ENCODE measurements at regions not wholly inside any gene's neighbourhood (a gene's known extent, or its start where the extent isn't known, plus 50 kb on each side); places are given as distances from the start of the nearest gene placed in this dataset.

GRCh38 chr1:14128096-14128495, 428.1 kb downstream of the PRDM2 start:
- FAIRE-seq (no peak), DNase-seq (ENCODE audit: insufficient read length, low spot score) (no peak)

GRCh38 chr1:14129009-14129408, 429.0 kb downstream of the PRDM2 start:
- DNase-seq (ENCODE audit: insufficient read length, low spot score) (no peak), FAIRE-seq (no peak)

- FAIRE-seq (no peak), DNase-seq (ENCODE audit: insufficient read length, low spot score) (no peak)
Observed at GRCh38 chr1:14135070-14135469, 435.1 kb downstream of the PRDM2 start.

- no peak for FAIRE-seq
- DNase-seq (ENCODE audit: insufficient read length, low spot score), result no peak
Observed at GRCh38 chr1:14136152-14136763, 436.3 kb downstream of the PRDM2 start.

- DNase-seq (ENCODE audit: insufficient read length, low spot score) (no peak), FAIRE-seq (no peak)
Observed at GRCh38 chr1:14136881-14137280, 436.9 kb downstream of the PRDM2 start.

GRCh38 chr1:14137411-14138134, 437.6 kb downstream of the PRDM2 start:
- FAIRE-seq (no peak), DNase-seq (ENCODE audit: insufficient read length, low spot score) (no peak)

GRCh38 chr1:14138135-14138506, 438.1 kb downstream of the PRDM2 start:
- FAIRE-seq, result no peak
- no peak for DNase-seq (ENCODE audit: insufficient read length, low spot score)

GRCh38 chr1:14138687-14139086, 438.7 kb downstream of the PRDM2 start:
- DNase-seq (ENCODE audit: insufficient read length, low spot score) (no peak), FAIRE-seq (no peak)

GRCh38 chr1:14140831-14141401, 440.9 kb downstream of the PRDM2 start:
- FAIRE-seq, result no peak
- no peak for DNase-seq (ENCODE audit: insufficient read length, low spot score)

- no peak for DNase-seq (ENCODE audit: insufficient read length, low spot score)
- no peak for FAIRE-seq
Observed at GRCh38 chr1:14141656-14142055, 441.7 kb downstream of the PRDM2 start.

GRCh38 chr1:14142397-14143100, 442.6 kb downstream of the PRDM2 start:
- no peak for DNase-seq (ENCODE audit: insufficient read length, low spot score)
- FAIRE-seq, result no peak

GRCh38 chr1:14143777-14144176, 443.8 kb downstream of the PRDM2 start:
- no peak for FAIRE-seq

GRCh38 chr1:14148526-14148925, 448.5 kb downstream of the PRDM2 start:
- FAIRE-seq (no peak), DNase-seq (ENCODE audit: insufficient read length, low spot score) (no peak)

More at GRCh38 chr1:14143777-14144176, 443.8 kb downstream of the PRDM2 start:
- no peak for DNase-seq (ENCODE audit: insufficient read length, low spot score)

GRCh38 chr1:14149431-14149830, 449.1 kb upstream of the KAZN start:
- FAIRE-seq (no peak), DNase-seq (ENCODE audit: insufficient read length, low spot score) (no peak)

- DNase-seq (ENCODE audit: insufficient read length, low spot score) (no peak), FAIRE-seq (no peak)
Observed at GRCh38 chr1:14156543-14156942, 441.9 kb upstream of the KAZN start.

- no peak for DNase-seq (ENCODE audit: insufficient read length, low spot score)
- no peak for FAIRE-seq
Observed at GRCh38 chr1:14160781-14161180, 437.7 kb upstream of the KAZN start.

GRCh38 chr1:14163246-14163645, 435.2 kb upstream of the KAZN start:
- DNase-seq (ENCODE audit: insufficient read length, low spot score), result no peak
- FAIRE-seq, result no peak

- no peak for DNase-seq (ENCODE audit: insufficient read length, low spot score)
- no peak for FAIRE-seq
Observed at GRCh38 chr1:14165371-14165801, 433.1 kb upstream of the KAZN start.

- DNase-seq (ENCODE audit: insufficient read length, low spot score), result no peak
- no peak for FAIRE-seq
Observed at GRCh38 chr1:14167884-14168283, 430.6 kb upstream of the KAZN start.

- no peak for FAIRE-seq
- no peak for DNase-seq (ENCODE audit: insufficient read length, low spot score)
Observed at GRCh38 chr1:14168326-14169063, 430.0 kb upstream of the KAZN start.

GRCh38 chr1:14173598-14173997, 424.9 kb upstream of the KAZN start:
- FAIRE-seq (no peak), DNase-seq (ENCODE audit: insufficient read length, low spot score) (no peak)

Measured in GM19239 (cell line).